Sigmoid colon (tissue), 4 donors: ENCODE measurements at regions not wholly inside any gene's neighbourhood (a gene's known extent, or its start where the extent isn't known, plus 50 kb on each side); places are given as distances from the start of the nearest gene placed in this dataset.

ENCODE experiments used
- CTCF ChIP-seq, 4 experiments: fragments of 450-650 bp in 3 of 4; fragments of 200-600 bp in 1 of 4; IDR thresholded peaks; one replicate each; pipeline ENCODE4 v1.5.1; 2016 to 2019; ENCODE audit warnings: antibody characterized with exemption in 4 of 4, mild to moderate bottlenecking in 3 of 4, moderate library complexity in 2 of 4
- POLR2A ChIP-seq, 2 donors: fragments of 450-650 bp; IDR thresholded peaks; one replicate each; pipeline ENCODE4 v1.6.1; 2016; ENCODE audit warnings: antibody characterized with exemption in 2 of 2, mild to moderate bottlenecking in 2 of 2, moderate library complexity in 2 of 2
- POLR2AphosphoS5 ChIP-seq, 4 donors: sonication (generic); formaldehyde crosslinking; IDR thresholded peaks; one replicate each; pipeline ENCODE4 v1.6.1; 2017; ENCODE audit warnings: antibody characterized with exemption in 4 of 4

- TF ChIP-seq CTCF (IDR thresholded peaks at IDR 0.05) (no peak), POLR2AphosphoS5 (IDR thresholded peaks at IDR 0.05) (no peak), POLR2A (IDR thresholded peaks at IDR 0.05) (no peak)
Measured at GRCh38 chr15:93210995-93211394, 122.0 kb upstream of the RGMA start.
